Right renal cortex interstitium (tissue), 3 donors: ENCODE measurements at regions not wholly inside any gene's neighbourhood (a gene's known extent, or its start where the extent isn't known, plus 50 kb on each side); places are given as distances from the start of the nearest gene placed in this dataset.

Source experiments
- DNase-seq, 3 donors: peaks; one replicate each; pipeline ENCODE4 v3.0.0-alpha.2; 2013; ENCODE audit warnings: low read depth in 3 of 3, low spot score in 2 of 3

GRCh38 chr11:130706572-130706971 lies 209.7 kb downstream of the SNX19 start:
- DNase-seq = no peak

- no peak for DNase-seq
Measured at GRCh38 chr11:130707217-130707616, 209.1 kb downstream of the SNX19 start.

- no peak for DNase-seq
Measured at GRCh38 chr11:130709531-130709930, 206.7 kb downstream of the SNX19 start.

- DNase-seq = no peak
Measured at GRCh38 chr11:130710021-130710420, 206.3 kb downstream of the SNX19 start.

GRCh38 chr11:130710497-130711012 lies 205.7 kb downstream of the SNX19 start:
- no peak for DNase-seq

DNA sequence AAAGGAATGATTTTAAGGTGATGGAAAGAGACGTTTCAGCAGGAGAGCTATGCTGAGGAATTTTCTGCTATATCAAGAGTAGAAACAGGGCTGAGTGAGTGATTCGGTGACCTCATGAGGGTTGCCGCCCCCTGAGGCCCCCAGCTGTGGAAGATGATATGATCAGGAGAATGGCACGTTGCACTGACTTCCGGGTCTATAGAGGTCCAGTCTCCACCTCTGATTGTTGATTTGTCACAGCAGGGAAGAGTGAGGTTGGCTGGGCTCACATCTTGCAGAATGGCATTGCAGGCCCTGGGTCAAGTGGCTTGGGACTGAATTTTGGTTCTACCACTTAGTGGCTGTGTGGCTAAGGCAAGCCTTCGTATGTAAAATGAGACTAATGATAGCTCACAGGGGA lies 205.1 kb downstream of the SNX19 start:
- DNase-seq = no peak

GRCh38 chr11:130712480-130712879 lies 203.8 kb downstream of the SNX19 start:
- no peak for DNase-seq

DNA sequence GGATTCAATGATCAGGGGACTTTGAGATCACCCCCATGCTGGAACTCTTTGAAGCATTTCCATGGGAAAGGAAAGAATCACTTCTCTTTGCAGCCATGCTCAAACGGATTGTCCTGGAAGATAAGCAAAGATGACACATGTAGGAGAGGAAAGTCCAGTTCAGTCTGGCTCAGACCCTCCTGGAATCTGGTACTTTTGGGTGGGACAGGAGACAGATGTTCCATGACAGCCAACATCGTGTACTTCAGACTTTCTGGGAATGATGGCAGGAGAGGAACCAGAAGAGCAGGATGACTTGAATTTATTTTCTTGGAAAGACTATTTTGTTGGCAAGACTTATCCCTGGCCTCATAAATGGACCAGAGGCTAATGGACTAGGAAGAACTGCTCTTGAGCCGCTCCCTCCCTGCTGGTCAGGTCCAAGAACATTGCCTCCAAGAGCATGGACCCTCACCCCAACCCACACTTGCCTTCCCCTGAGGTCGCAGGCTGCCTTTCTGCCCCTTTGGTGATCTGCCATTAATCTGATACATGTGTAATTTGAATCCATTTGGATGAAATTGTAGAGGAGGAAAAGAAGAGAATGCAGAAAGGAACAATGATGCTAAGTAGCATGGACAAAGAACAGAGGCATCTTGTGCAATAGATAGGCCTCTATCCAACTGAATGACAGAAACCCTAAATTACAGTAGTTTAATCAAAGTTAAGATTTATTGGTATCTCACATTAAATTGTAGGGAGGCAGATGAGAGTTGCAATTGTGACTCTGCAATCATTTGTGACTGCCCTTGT lies 201.0 kb downstream of the SNX19 start:
- no peak for DNase-seq

GRCh38 chr11:130715877-130716220 lies 200.4 kb downstream of the SNX19 start:
- DNase-seq = no peak

- DNase-seq = no peak
Measured at GRCh38 chr11:130718120-130718519, 198.2 kb downstream of the SNX19 start.

- no peak for DNase-seq
Measured at GRCh38 chr11:130719220-130719915, 196.9 kb downstream of the SNX19 start.

DNA sequence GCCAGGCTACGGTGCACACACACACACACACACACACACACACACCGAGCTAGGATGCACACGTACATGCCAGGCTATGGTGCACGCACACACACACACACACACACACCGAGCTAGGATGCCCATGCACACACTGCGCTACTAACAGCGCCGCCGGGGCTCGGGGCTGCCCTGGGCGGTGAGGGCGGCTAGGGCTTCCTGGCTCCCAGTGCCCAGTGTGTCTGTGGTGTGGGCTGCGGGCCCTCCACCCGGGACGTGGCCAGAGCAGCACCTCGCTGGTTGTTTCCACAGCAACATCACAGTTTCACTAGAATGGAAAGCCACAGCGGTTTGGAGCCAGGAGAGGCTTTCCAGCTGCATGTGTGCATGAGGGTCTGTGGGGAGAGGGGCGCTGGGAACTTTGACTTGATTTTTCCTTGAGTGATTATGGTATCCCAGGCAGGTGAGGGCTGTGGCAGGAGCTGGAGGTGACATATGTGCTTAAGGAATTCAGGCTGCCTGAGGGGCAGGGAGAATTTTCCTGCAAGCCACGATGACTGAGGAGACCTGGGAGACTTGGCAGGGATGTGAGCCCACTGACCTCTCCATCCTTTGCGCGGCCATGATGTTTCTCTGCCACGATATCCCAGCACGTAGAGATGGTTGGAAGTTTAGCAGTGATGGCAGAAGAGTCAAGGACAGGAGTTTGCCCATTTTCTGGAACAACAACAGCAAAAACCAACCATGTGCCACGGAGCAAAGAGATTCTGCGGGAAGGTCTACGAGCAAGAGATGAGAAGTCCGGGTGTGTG lies 195.9 kb downstream of the SNX19 start:
- DNase-seq = no peak

DNA sequence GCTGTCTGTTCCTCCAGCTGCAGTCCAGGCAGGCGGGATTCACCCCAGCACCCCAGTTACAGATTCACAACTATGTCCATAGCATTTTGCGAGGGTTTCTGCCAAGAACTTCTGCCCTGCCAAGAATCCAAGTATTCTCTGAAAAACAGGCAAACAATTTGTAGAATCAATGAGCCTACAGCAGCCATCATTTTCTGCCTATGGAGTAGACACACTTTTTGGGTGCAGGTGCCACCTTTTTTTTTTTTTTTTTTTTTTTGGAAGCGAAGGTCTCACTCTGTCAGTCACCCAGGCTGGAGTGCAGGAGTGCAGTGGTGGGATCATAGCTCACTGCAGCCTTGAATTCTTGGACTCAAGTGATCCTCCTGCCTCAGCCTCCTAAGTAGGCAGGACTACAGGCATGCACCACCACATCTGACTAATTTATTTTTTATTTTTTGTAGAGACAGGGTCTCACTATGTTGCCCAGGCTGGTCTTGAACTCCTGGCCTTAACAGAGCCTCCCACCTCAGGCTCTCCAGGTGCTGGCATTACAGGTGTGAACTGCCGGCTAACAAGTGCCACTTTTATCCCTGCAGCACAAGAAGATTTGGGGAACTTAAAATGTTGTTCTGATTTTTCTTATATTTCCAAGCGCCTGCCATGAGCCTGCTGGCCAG lies 195.1 kb downstream of the SNX19 start:
- DNase-seq = no peak

GRCh38 chr11:130721736-130722135 lies 194.5 kb downstream of the SNX19 start:
- DNase-seq = no peak

DNA sequence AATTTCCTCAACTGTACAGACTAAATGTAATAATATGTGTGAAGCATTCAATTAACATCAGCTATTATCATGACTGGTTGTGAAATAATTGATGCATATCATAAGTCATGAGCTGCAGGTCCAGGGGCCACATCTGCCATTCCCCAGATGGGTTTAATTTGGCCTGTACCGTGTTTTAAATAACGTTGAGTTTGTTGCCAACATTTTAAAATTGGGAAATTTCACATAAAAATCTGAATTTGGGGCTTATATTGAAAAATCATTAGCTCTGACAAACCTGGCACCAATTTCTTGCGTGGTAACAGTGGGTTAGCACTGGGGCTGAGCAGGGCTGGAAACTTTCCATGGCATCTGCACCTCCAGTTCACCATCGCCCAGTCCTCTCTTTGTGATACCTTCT lies 193.9 kb downstream of the SNX19 start:
- no peak for DNase-seq

GRCh38 chr11:130725421-130726233 lies 190.7 kb downstream of the SNX19 start:
- DNase-seq = no peak

GRCh38 chr11:130726234-130727037 lies 189.8 kb downstream of the SNX19 start:
- DNase-seq = no peak

- no peak for DNase-seq
Measured at GRCh38 chr11:130727157-130728119, 188.8 kb downstream of the SNX19 start.
